B cell (primary cell): ENCODE measurements at regions not wholly inside any gene's neighbourhood (a gene's known extent, or its start where the extent isn't known, plus 50 kb on each side); places are given as distances from the start of the nearest gene placed in this dataset.

ENCODE experiments used
- ATAC-seq: fragments of 200-7000 bp; cut with Tn5 transposase; one replicate; pipeline ENCODE4 v1.10.0; 2021; ENCODE audit warnings: low read depth, mild to moderate bottlenecking, moderate number of reproducible peaks, moderate library complexity
- CTCF ChIA-PET: fragments of 350-600 bp; sonication (Branson Sonifier 250); formaldehyde crosslinking; loops from one replicate; lab custom pipeline; 2021; ENCODE audit warnings: antibody characterized with exemption, inconsistent platforms; lab: Charles Lee
- POLR2A ChIA-PET: fragments of 350-600 bp; sonication (Branson Sonifier 250); formaldehyde crosslinking; loops from one replicate; lab custom pipeline; 2021; ENCODE audit warnings: antibody characterized with exemption; lab: Charles Lee
- DNase-seq: peaks from one replicate; pipeline ENCODE4 v3.0.0; 2013
- H2AFZ ChIP-seq: 2 replicates; pipeline ENCODE4 v1.6.1; 2012; ENCODE audit warnings: mild to moderate bottlenecking, low read depth, low read length; ENCODE audit not compliant: insufficient read depth, poor library complexity, severe bottlenecking
- H3K27ac ChIP-seq, 2 donors: 1 replicate in 1 of 2; 2 replicates in 1 of 2; pipeline ENCODE4 v1.5.1; 2012 to 2013; ENCODE audit warnings: low read length in 2 of 2, mild to moderate bottlenecking in 2 of 2, moderate library complexity in 1 of 2
- H3K27me3 ChIP-seq, 4 experiments: fragments of 200-600 bp in 1 of 4; sonication (generic) in 1 of 4; replicated peaks in 1 of 4; 1 replicate in 2 of 4; 2 replicates in 2 of 4; pipeline versions ENCODE4 v1.6.1 to v1.7.0; 2013 to 2016; ENCODE audit warnings: low read length in 3 of 4, mild to moderate bottlenecking in 2 of 4, mixed read lengths in 1 of 4, moderate library complexity in 1 of 4; ENCODE audit not compliant: insufficient read depth in 4 of 4, control insufficient read depth in 3 of 4; ENCODE audit errors: control extremely low read depth in 1 of 4
- H3K36me3 ChIP-seq, 2 experiments: replicated peaks in 1 of 2; 1 replicate in 1 of 2; 2 replicates in 1 of 2; pipeline versions ENCODE4 v1.6.1 to v1.7.1; 2013; ENCODE audit warnings: low read length in 1 of 2; ENCODE audit not compliant: insufficient read depth in 2 of 2, control insufficient read depth in 1 of 2; ENCODE audit errors: control extremely low read depth in 1 of 2, extremely low read depth in 1 of 2
- H3K4me1 ChIP-seq, 2 donors: fragments of 200-600 bp in 1 of 2; sonication (generic) in 1 of 2; 1 replicate in 1 of 2; 2 replicates in 1 of 2; pipeline versions ENCODE4 v1.5.1 to v1.6.1; 2013 to 2017; ENCODE audit warnings: low read length in 2 of 2; ENCODE audit not compliant: control insufficient read depth in 2 of 2, insufficient read depth in 2 of 2
- H3K4me2 ChIP-seq: replicated peaks from 2 replicates; pipeline ENCODE3; 2012; ENCODE audit warnings: mild to moderate bottlenecking, low read depth, low read length; ENCODE audit not compliant: poor library complexity, severe bottlenecking
- H3K4me3 ChIP-seq, 5 experiments: fragments of 200-600 bp in 1 of 5; sonication (generic) in 1 of 5; 1 replicate in 3 of 5; 2 replicates in 2 of 5; pipeline versions ENCODE4 v1.5.1 to v1.7.0; 2011 to 2016; ENCODE audit warnings: low read length in 4 of 5, mild to moderate bottlenecking in 4 of 5, low read depth in 2 of 5, control low read depth in 1 of 5, moderate library complexity in 1 of 5; ENCODE audit not compliant: insufficient read depth in 1 of 5; ENCODE audit errors: control extremely low read depth in 1 of 5, extremely low read depth in 1 of 5
- H3K79me2 ChIP-seq: fragments of 200-600 bp; sonication (generic); one replicate; pipeline ENCODE4 v1.6.0; 2016; ENCODE audit warnings: low read length; ENCODE audit not compliant: control insufficient read depth, insufficient read depth
- H3K9ac ChIP-seq: fragments of 200-600 bp; sonication (generic); 2 replicates; pipeline ENCODE4 v1.6.1; 2017; ENCODE audit warnings: mild to moderate bottlenecking, low read length, moderate library complexity
- H3K9me3 ChIP-seq, 3 donors: one replicate each; pipeline versions ENCODE4 v1.6.1 to v1.7.1; 2013; ENCODE audit warnings: low read length in 2 of 3; ENCODE audit not compliant: control insufficient read depth in 2 of 3, insufficient read depth in 1 of 3; ENCODE audit errors: control extremely low read depth in 1 of 3
- H4K20me1 ChIP-seq: 2 replicates; pipeline ENCODE4 v1.6.0; 2012; ENCODE audit warnings: mild to moderate bottlenecking, low read length; ENCODE audit not compliant: insufficient read depth, control insufficient read depth, poor library complexity, severe bottlenecking
- H3K27ac Mint-ChIP-seq: one replicate; pipeline ENCODE4 v1.8.0; 2021; ENCODE audit warnings: mixed read lengths
- H3K27me3 Mint-ChIP-seq: one replicate; pipeline ENCODE4 v1.8.0; 2021; ENCODE audit warnings: mixed read lengths
- H3K4me1 Mint-ChIP-seq: one replicate; pipeline ENCODE4 v1.8.0; 2021; ENCODE audit warnings: mixed read lengths
- H3K4me3 Mint-ChIP-seq: one replicate; pipeline ENCODE4 v1.8.0; 2021; ENCODE audit warnings: mixed read lengths
- H3K9me3 Mint-ChIP-seq: one replicate; pipeline ENCODE4 v1.8.0; 2022; ENCODE audit warnings: mixed read lengths; ENCODE audit not compliant: insufficient read depth
- EZH2 ChIP-seq: IDR thresholded peaks from 2 replicates; pipeline ENCODE4 v1.6.1; 2012; ENCODE audit warnings: borderline replicate concordance, low read depth, mild to moderate bottlenecking, moderate library complexity, low read length; ENCODE audit not compliant: insufficient read depth, poor library complexity, severe bottlenecking
- WGBS: methylation state at CpG from one replicate; pipeline ENCODE4 v1.1.5; 2013; ENCODE audit warnings: missing lambda C conversion rate; ENCODE audit not compliant: insufficient coverage; 5-methylcytosine and 5-hydroxymethylcytosine counted together
- intact Hi-C: fragments of 100-400 bp; cut with micrococcal nuclease; formaldehyde crosslinking; loops from one replicate; pipeline ENCODE4 v1.10.0; 2022
- TF ChIP-seq, protein P1 (sequence below): fragments of 200-600 bp; IDR thresholded peaks from one replicate; pipeline ENCODE4 v1.8.0; 2022; ENCODE audit warnings: antibody characterized with exemption, mild to moderate bottlenecking

DNA sequence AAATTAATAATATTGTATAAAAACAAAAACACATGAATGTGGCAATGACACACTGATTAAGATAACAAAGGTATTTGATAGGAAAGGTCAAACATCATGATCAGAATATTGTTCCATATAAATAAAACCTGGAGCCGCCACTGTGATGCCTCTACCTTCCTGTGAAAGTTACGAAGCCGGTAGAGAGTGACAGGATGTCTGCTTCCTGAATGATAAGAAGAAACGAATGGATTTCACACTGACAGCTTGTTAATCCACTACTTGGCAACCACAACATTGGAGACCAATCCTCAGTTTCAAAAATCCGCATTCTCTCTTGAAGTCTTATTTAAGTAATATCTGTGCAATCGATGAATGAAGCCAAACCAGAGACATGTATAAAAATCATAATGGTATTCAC, 315.1 kb downstream of the HDGFL1 start:
- Histone ChIP-seq H3K27me3 (no peaks in the 10 kb centered on the region), H4K20me1 (no peaks in the 10 kb centered on the region), H3K4me2 (no peak overlapping the region), H3K4me1 (no peaks in the 10 kb centered on the region), H3K9me3 (no peaks in the 10 kb centered on the region), H3K4me3 (no peak overlapping the region), H3K27ac (no peak overlapping the region), H3K9ac (no peak overlapping the region), H3K36me3 (no peaks in the 10 kb centered on the region), H2AFZ (no peak overlapping the region), H3K79me2 (no peaks in the 10 kb centered on the region)
- no peak for TF ChIP-seq EZH2
- TF ChIP-seq, protein P1, sequence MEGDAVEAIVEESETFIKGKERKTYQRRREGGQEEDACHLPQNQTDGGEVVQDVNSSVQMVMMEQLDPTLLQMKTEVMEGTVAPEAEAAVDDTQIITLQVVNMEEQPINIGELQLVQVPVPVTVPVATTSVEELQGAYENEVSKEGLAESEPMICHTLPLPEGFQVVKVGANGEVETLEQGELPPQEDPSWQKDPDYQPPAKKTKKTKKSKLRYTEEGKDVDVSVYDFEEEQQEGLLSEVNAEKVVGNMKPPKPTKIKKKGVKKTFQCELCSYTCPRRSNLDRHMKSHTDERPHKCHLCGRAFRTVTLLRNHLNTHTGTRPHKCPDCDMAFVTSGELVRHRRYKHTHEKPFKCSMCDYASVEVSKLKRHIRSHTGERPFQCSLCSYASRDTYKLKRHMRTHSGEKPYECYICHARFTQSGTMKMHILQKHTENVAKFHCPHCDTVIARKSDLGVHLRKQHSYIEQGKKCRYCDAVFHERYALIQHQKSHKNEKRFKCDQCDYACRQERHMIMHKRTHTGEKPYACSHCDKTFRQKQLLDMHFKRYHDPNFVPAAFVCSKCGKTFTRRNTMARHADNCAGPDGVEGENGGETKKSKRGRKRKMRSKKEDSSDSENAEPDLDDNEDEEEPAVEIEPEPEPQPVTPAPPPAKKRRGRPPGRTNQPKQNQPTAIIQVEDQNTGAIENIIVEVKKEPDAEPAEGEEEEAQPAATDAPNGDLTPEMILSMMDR = no peak
- intact Hi-C loops = no loop called here
- Mint-ChIP-seq H3K27me3 (no peaks in the 10 kb centered on the region), H3K4me1 (no peaks in the 10 kb centered on the region), H3K4me3 (no peak overlapping the region), H3K27ac (no peak overlapping the region), H3K9me3 (no peaks in the 10 kb centered on the region)
- POLR2A ChIA-PET = no interaction called here
- no peak for ATAC-seq
- CTCF ChIA-PET = no interaction called here
- 80% methylated on average over 2 of the region's 6 CpGs for WGBS
- no peak for DNase-seq

DNA sequence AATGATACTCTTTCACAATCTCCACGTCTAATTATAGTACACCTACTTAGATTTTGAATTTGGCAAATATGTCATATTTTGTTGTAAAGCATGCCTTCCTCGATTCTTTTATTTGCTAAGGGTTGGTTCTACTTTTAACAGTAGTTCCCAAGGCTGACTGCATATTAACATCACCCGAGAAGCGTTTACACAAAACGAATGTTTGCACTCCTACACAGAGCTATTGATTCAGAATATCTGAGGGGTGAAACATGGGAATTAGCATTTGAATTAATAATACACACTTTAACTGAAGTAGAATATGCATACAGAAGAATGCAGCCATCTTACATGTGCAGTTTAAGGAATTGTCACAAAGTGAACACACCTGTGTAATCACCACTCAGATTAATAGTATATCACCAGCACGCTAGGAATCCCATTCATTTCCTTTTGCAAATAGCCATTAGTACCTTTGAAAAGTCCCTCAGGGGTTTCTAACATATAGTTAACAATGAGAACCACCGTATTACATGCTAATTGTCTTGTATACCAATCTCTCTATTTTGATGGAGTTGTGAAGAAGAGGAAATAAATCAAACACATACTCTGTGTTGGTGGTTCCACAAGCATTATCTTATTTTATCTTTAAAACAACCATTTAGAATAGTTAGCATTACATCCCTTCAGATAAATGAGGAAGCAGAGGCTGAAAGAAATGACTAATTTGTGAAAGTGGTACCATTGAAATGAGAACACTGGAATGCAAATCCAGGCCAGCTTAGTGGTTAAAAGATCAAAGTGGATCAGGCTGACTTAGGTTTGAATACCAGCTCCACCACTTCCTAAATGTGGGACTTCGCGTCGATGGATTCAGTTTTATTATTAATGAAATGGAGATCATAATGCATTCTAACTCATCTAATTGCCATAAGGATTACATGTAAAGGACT, 317.6 kb downstream of the HDGFL1 start:
- Mint-ChIP-seq H3K27ac (no peak overlapping the region), H3K4me1 (no peaks in the 10 kb centered on the region), H3K27me3 (no peaks in the 10 kb centered on the region), H3K4me3 (no peak overlapping the region), H3K9me3 (no peaks in the 10 kb centered on the region)
- TF ChIP-seq, protein P1 = no peak
- TF ChIP-seq EZH2 = no peak
- ChIA-PET POLR2A (no interaction called here), CTCF (no interaction called here)
- H4K20me1 ChIP-seq = no peaks in the 10 kb centered on the region
- intact Hi-C loops = no loop called here
- ATAC-seq (no peak), DNase-seq (no peak)
- H3K4me3 ChIP-seq = no peak overlapping the region
- H3K36me3 ChIP-seq = no peaks in the 10 kb centered on the region
- H3K27ac ChIP-seq = no peak overlapping the region
- H3K4me1 ChIP-seq = no peaks in the 10 kb centered on the region
- no peaks in the 10 kb centered on the region for H3K9me3 ChIP-seq
- no peak overlapping the region for H2AFZ ChIP-seq
- no peak overlapping the region for H3K4me2 ChIP-seq
- H3K79me2 ChIP-seq = no peaks in the 10 kb centered on the region
- no peak overlapping the region for H3K9ac ChIP-seq
- WGBS = no CpG with 5 or more reads among the region's 10 CpGs
- H3K27me3 ChIP-seq = no peaks in the 10 kb centered on the region
